ENCODE measurements at regions not wholly inside any gene's neighbourhood (a gene's known extent, or its start where the extent isn't known, plus 50 kb on each side); places are given as distances from the start of the nearest gene placed in this dataset.
"Not testable (repeated sequence)": the region's sequence is repeated elsewhere in the genome, so short reads cannot be mapped to it uniquely, and the experiment has no call there.

DNA sequence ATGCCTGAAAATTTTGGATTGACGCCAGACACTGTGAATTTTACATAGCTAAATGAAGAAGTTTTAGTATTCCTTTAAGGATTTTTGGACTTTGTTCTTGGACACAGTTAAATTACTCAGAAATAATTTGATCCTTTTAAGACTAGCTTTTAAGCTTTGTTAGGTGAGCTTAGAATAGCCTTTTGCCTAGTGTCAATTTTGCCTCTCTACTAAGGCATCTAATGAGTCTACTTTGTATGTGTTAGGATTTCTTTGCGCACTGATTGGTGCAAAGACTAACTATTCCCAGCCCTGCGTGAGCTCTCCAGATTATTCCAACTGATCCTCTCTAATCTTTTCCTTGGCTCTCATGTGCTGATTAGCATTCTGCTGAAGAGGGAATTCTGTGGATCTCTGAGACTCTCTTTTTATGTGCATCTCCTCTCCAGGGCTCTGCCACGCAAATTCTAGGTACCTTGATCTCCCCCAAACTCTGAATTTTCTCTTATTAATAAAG is 128.1 kb upstream of the BCL9 start:
- Mint-ChIP-seq H3K4me1 (no peaks in the 10 kb centered on the region), H3K36me3 (ENCODE audit: low read depth) (peaks cover 2% of the 10 kb centered on the region), H3K27ac (no peak overlapping the region), H3K4me3 (no peak overlapping the region), H3K27me3 (peaks cover 29% of the 10 kb centered on the region)
- DNase-seq (no peak), ATAC-seq (no peak)
- no peaks in the 10 kb centered on the region for H3K9me3 ChIP-seq (ENCODE audit: control insufficient read depth, low read length, poor library complexity, severe bottlenecking)

DNA sequence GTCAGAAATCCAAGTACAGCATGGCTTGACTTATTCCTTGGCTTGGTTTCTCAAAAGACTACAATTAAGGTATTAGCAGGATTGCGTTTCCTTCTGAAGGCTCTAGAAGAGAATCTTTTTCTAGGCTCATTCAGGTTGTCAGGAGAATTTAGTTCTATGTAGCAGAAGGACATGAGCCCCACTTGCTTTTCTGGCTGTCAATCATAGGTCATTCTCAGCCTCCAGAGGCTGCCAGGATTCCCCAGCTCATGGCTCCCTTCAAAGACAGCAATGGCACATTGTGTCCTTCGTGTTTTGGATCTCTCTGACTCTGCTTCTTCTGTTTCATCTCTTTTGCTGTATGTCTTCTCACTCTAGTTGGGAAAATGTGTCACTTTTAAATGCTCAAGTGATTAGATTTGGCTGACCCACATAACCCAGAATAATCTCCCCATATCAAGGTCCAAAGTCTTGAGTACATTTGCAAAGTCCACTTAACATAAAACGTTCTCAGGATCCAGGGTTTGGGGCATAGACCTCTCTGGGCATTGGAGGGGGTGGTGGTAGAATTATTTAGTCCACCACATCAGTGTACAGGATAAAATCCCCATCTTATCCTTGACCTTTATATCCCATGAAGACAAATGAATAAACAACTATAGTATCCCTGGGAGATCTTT is 126.7 kb upstream of the BCL9 start:
- no peaks in the 10 kb centered on the region for H3K4me1 Mint-ChIP-seq
- no peaks in the 10 kb centered on the region for H3K9me3 ChIP-seq (ENCODE audit: control insufficient read depth, low read length, poor library complexity, severe bottlenecking)
- no peak overlapping the region for H3K4me3 Mint-ChIP-seq
- no peak for DNase-seq
- peaks cover 43% of the 10 kb centered on the region for H3K27me3 Mint-ChIP-seq
- no peak for ATAC-seq
- peaks cover 2% of the 10 kb centered on the region for H3K36me3 Mint-ChIP-seq (ENCODE audit: low read depth)
- H3K27ac Mint-ChIP-seq: no peak overlapping the region

DNA sequence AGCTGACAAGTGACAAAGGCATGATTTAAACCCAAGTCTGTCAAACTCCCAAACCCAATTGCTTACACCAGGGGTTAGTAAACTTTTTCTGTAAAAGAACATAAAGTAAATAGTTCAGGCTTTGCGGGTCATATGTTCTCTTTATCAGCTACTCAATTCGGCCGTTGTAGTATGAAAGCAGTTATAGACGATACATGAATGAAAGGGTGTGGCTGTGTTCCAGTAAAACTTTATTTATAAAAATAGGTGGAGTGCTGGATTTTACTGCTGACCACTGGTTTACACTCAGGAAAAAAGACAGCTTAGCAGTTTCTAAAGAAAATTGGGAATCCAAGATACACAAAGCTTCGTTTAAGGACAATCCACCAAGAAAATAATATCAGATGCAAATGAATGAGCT is 124.3 kb upstream of the BCL9 start:
- no peak overlapping the region for H3K4me3 Mint-ChIP-seq
- ATAC-seq (no peak), DNase-seq (no peak)
- H3K9me3 ChIP-seq (ENCODE audit: control insufficient read depth, low read length, poor library complexity, severe bottlenecking): no peaks in the 10 kb centered on the region
- H3K36me3 Mint-ChIP-seq (ENCODE audit: low read depth): peaks cover 2% of the 10 kb centered on the region
- H3K4me1 Mint-ChIP-seq: no peaks in the 10 kb centered on the region
- H3K27me3 Mint-ChIP-seq: peaks cover 56% of the 10 kb centered on the region
- H3K27ac Mint-ChIP-seq: no peak overlapping the region

DNA sequence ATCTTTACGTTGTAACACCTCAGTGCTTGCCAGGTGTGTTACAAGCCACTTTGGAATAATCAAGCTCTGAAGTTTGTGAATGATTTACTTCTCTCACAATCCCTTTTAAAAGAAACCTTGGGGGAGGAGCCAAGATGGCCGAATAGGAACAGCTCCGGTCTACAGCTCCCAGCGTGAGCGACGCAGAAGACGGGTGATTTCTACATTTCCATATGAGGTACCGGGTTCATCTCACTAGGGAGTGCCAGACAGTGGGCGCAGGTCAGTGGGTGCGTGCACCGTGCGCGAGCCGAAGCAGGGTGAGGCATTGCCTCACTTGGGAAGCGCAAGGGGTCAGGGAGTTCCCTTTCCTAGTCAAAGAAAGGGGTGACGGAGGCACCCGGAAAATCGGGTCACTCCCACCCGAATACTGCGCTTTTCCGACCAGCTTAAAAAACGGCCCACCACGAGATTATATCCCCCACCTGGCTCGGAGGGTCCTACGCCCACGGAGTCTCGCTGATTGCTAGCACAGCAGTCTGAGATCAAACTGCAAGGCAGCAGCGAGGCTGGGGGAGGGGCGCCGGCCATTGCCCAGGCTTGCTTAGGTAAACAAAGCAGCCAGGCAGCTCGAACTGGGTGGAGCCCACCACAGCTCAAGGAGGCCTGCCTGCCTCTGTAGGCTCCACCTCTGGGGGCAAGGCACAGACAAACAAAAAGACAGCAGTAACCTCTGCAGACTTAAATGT is 118.0 kb upstream of the BCL9 start:
- not testable (repeated sequence) for ATAC-seq; H3K36me3 Mint-ChIP-seq (ENCODE audit: low read depth); DNase-seq; H3K27ac Mint-ChIP-seq; H3K4me3 Mint-ChIP-seq; H3K4me1 Mint-ChIP-seq; H3K9me3 ChIP-seq (ENCODE audit: control insufficient read depth, low read length, poor library complexity, severe bottlenecking)
- peaks cover 30% of the 10 kb centered on the region for H3K27me3 Mint-ChIP-seq

DNA sequence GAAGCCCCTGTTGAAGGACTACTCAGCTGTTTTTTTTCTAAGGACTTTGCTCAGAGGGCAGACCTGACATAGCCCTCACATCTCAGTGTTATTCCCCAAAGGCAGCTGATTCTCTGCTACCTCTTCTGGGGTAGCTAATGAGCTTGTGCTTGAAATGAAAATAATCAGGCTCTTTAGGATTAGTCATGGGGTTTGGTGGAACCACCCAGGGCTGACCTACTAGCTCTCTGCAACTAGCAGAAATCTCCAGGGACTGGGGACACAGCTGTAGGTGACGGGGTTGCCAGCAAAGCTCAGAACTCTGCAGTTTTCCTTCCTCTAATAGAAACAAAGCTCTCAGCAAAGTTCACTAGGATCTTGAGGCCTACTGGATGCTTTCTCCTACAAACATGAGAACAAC is 106.4 kb upstream of the BCL9 start:
- Mint-ChIP-seq H3K27me3 (no peaks in the 10 kb centered on the region), H3K27ac (no peak overlapping the region), H3K4me3 (no peak overlapping the region), H3K4me1 (no peaks in the 10 kb centered on the region), H3K36me3 (ENCODE audit: low read depth) (peaks cover 3% of the 10 kb centered on the region)
- ATAC-seq: no peak
- no peaks in the 10 kb centered on the region for H3K9me3 ChIP-seq (ENCODE audit: control insufficient read depth, low read length, poor library complexity, severe bottlenecking)
- DNase-seq: no peak

DNA sequence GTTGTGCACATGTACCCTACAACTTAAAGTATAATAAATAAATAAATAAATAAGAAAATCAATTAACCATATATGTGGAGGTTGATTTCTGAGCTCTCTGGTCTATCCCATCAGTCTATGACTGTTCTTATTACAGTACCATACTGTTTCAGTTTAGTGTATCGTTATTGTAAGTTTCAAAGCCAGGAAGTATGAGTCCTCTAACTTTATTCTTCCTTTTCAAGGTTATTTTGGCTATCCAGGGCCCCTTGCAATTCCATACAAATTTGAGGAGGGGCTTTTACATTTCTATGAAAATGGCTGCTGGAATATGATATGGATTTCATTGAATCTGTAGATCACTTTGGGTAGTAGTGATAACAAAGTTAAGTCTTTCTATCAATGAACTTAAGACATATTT is 96.9 kb upstream of the BCL9 start:
- Mint-ChIP-seq H3K36me3 (ENCODE audit: low read depth) (peaks cover 2% of the 10 kb centered on the region), H3K27me3 (no peaks in the 10 kb centered on the region), H3K4me3 (no peak overlapping the region), H3K4me1 (no peaks in the 10 kb centered on the region), H3K27ac (no peak overlapping the region)
- DNase-seq (no peak), ATAC-seq (no peak)
- peaks cover 4% of the 10 kb centered on the region for H3K9me3 ChIP-seq (ENCODE audit: control insufficient read depth, low read length, poor library complexity, severe bottlenecking)

DNA sequence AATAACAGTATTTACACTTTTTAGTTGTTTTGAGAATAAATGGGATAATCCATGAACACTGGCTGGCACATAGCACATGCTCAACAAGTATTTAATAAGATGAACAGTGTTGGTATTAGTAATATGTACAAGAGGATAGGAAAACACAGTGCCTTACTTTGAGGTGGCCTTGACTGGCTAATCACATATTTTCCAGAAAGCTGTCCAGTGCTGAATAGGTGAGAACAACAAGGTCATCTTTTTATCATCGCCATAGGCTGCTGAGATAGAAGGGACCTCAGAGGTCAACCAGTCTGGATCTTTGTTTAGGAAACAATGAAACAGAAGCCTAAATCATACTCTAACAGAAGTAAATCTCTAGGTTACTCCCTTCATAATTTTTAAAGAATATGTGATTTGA is 89.7 kb upstream of the BCL9 start:
- Mint-ChIP-seq H3K27me3 (peaks cover 17% of the 10 kb centered on the region), H3K27ac (no peak overlapping the region), H3K36me3 (ENCODE audit: low read depth) (no peaks in the 10 kb centered on the region), H3K4me1 (no peaks in the 10 kb centered on the region), H3K4me3 (no peak overlapping the region)
- H3K9me3 ChIP-seq (ENCODE audit: control insufficient read depth, low read length, poor library complexity, severe bottlenecking): peaks cover 2% of the 10 kb centered on the region
- ATAC-seq (no peak), DNase-seq (no peak)

DNA sequence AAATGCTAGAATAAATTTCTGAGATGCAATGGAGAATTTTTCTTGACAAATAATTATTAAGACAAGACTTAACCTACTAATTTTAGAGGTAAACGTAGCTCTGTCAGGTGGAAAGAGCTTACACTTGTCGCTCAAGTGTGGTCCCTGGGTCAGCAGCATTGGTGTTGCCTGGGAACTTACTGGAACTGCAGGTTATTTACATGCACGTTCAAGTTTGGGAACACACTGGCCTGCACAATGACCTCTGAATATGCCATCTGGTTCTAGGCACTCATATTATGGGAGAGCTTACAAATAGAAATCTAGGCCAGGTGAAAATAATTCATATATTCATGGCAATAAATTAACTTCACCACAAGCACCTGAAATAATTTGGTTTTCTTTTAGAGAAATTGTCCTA is 88.5 kb upstream of the BCL9 start:
- DNase-seq: no peak

DNA sequence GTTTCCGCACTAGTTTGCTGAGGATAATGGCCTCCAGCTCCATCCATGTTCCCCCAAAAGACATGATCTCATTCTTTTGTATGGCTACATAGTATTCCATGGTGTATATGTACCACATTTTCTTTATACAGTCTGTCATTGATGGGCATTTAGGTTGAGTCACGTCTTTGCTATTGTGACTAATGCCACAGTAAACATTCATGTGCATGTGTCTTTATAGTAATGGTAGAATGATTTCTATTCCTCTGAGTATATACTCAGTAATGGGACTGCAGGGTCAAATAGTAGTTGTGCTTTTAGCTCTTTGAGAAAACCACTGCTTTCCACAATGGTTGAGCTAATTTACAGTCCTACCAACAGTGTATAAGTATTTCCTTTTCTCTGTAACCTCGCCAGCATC is 78.3 kb upstream of the BCL9 start:
- Mint-ChIP-seq H3K27ac (no peak overlapping the region), H3K4me1 (no peaks in the 10 kb centered on the region), H3K4me3 (no peak overlapping the region), H3K36me3 (ENCODE audit: low read depth) (no peaks in the 10 kb centered on the region), H3K27me3 (peaks cover 23% of the 10 kb centered on the region)
- H3K9me3 ChIP-seq (ENCODE audit: control insufficient read depth, low read length, poor library complexity, severe bottlenecking): no peaks in the 10 kb centered on the region
- DNase-seq (no peak), ATAC-seq (no peak)

More for the DNA sequence above, 88.5 kb upstream of the BCL9 start:
- H3K9me3 ChIP-seq (ENCODE audit: control insufficient read depth, low read length, poor library complexity, severe bottlenecking): no peaks in the 10 kb centered on the region
- Mint-ChIP-seq H3K27ac (no peak overlapping the region), H3K4me1 (no peaks in the 10 kb centered on the region), H3K36me3 (ENCODE audit: low read depth) (no peaks in the 10 kb centered on the region), H3K4me3 (no peak overlapping the region), H3K27me3 (peaks cover 17% of the 10 kb centered on the region)
- no peak for ATAC-seq

DNA sequence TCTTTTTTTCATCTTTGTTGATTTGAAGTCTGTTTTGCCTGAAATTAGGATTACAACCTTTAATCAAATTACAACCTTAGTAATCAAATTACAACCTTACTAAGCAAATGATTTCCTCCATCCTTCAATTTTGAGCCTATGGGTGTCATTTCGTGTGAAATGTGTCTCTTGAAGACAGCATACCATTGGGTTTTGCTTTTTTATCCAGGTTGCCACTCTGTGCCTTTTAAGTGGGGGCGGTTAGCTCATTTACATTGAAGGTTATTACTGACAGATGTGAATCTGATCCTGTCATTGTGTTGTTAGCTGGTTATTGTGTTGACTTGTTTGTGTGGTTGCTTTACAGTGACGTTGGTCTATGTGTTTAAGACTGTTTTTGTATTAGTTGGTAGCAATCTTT is 74.8 kb upstream of the BCL9 start:
- H3K4me3 Mint-ChIP-seq: no peak overlapping the region

DNA sequence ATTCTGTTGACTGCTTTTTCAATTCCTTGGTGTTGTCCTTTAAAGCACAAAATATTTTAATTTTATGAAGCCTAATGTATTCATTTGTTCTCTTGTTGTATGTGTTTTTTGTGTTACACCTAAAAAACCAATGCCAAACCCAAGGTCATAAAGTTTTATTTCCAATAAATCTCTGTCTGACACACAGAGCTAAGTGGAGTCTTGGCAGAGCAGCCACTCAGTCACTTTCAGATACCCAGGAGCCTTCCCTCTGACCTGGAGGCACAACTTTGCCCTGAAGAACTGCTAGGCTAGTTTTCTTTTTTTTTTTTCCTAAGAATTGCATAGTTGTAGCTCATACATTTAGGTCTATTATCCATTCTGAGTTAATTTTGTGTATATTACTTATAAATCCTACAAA is 71.2 kb upstream of the BCL9 start:
- Mint-ChIP-seq H3K36me3 (ENCODE audit: low read depth) (peaks cover 6% of the 10 kb centered on the region), H3K27me3 (peaks cover 36% of the 10 kb centered on the region), H3K27ac (no peak overlapping the region), H3K4me1 (no peaks in the 10 kb centered on the region), H3K4me3 (no peak overlapping the region)
- DNase-seq: no peak
- no peak for ATAC-seq
- H3K9me3 ChIP-seq (ENCODE audit: control insufficient read depth, low read length, poor library complexity, severe bottlenecking): no peaks in the 10 kb centered on the region

More for the DNA sequence above, 74.8 kb upstream of the BCL9 start:
- no peaks in the 10 kb centered on the region for H3K9me3 ChIP-seq (ENCODE audit: control insufficient read depth, low read length, poor library complexity, severe bottlenecking)
- Mint-ChIP-seq H3K27me3 (peaks cover 28% of the 10 kb centered on the region), H3K27ac (no peak overlapping the region), H3K4me1 (no peaks in the 10 kb centered on the region), H3K36me3 (ENCODE audit: low read depth) (peaks cover 6% of the 10 kb centered on the region)
- DNase-seq: no peak
- no peak for ATAC-seq

DNA sequence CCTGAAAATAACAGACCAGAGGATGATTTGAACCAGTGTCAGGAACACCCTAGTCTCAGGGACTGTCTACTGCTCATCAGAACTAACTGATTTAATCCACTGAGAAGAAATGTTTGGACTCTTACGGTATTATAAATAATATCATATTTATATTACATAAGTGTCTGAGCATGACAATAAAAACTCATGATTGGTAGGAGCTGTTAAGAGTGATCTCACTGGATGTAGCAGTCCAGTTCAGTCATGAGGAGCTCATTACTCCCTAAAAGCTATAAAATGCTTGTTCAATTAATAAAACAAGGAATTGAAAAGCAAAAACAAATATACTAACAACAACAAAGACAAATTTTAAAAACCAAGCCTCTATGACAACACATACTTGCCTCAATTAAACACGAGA is 68.8 kb upstream of the BCL9 start:
- Mint-ChIP-seq H3K36me3 (ENCODE audit: low read depth) (peaks cover 6% of the 10 kb centered on the region), H3K4me3 (no peak overlapping the region), H3K27ac (no peak overlapping the region), H3K27me3 (peaks cover 37% of the 10 kb centered on the region), H3K4me1 (no peaks in the 10 kb centered on the region)
- DNase-seq (no peak), ATAC-seq (no peak)
- H3K9me3 ChIP-seq (ENCODE audit: control insufficient read depth, low read length, poor library complexity, severe bottlenecking): no peaks in the 10 kb centered on the region

DNA sequence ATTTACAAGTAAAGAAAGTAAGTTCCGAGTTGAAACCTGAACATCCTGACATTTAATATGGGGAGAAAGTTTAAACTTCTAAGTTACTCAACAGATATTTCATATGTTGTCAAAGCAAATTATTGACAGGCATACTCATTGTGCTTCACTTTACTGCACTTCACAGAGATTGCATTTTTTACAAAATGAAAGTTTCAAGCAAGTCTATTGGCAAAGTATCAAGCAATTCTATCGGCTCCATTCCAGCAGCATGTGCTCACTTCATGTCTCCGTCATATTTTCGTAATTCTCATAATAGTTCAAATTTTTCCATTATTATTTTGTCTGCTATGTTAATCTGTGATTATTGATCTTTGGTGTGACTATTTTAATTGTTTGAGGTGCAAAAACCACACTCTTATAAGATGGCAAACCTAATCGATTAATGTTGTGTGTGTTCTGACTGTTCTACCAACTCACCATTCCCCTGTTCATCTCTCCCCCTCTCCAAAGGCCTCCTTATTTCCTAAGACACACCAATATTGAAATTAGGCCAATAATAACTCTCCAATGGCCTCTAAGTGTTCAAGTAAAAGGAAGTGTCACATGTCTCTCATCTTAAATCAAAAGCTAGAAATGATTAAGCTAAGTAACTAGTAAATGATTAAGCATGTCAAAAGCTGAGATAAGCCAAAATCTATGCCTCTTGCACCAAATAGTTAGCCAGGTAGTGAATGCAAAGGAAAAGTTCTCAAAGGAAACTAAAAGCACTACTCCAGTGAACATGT is 68.2 kb upstream of the BCL9 start:
- Mint-ChIP-seq H3K27ac (no peak overlapping the region), H3K4me3 (no peak overlapping the region), H3K4me1 (no peaks in the 10 kb centered on the region), H3K36me3 (ENCODE audit: low read depth) (peaks cover 6% of the 10 kb centered on the region), H3K27me3 (peaks cover 37% of the 10 kb centered on the region)
- DNase-seq (no peak), ATAC-seq (no peak)
- no peaks in the 10 kb centered on the region for H3K9me3 ChIP-seq (ENCODE audit: control insufficient read depth, low read length, poor library complexity, severe bottlenecking)
